CD4-positive, alpha-beta memory T cell (primary cell): ENCODE measurements at regions not wholly inside any gene's neighbourhood (a gene's known extent, or its start where the extent isn't known, plus 50 kb on each side); places are given as distances from the start of the nearest gene placed in this dataset.

Experiments used
- CTCF ChIA-PET: fragments of 350-600 bp; sonication (Branson Sonifier 250); formaldehyde crosslinking; loops from one replicate; lab custom pipeline; 2021; ENCODE audit warnings: inconsistent platforms; ENCODE audit not compliant: partially characterized antibody; lab: Charles Lee
- POLR2A ChIA-PET: fragments of 350-600 bp; sonication (Branson Sonifier 250); formaldehyde crosslinking; loops from one replicate; lab custom pipeline; 2021; ENCODE audit not compliant: partially characterized antibody; lab: Charles Lee
- DNase-seq, 5 donors: peaks; one replicate each; pipeline versions ENCODE4 v3.0.0 to v3.0.0-alpha.2; 2020 to 2022; ENCODE audit warnings: mixed read lengths in 1 of 5
- H3K27ac ChIP-seq: one replicate; pipeline ENCODE4 v1.7.0; 2013; ENCODE audit warnings: low read depth, low read length
- H3K27me3 ChIP-seq: 2 replicates; pipeline ENCODE4 v1.7.0; 2013; ENCODE audit warnings: mild to moderate bottlenecking, low read length, moderate library complexity; ENCODE audit not compliant: insufficient read depth
- H3K36me3 ChIP-seq: 2 replicates; pipeline ENCODE4 v1.7.0; 2013; ENCODE audit warnings: mild to moderate bottlenecking, low read length, moderate library complexity; ENCODE audit not compliant: insufficient read depth
- H3K4me1 ChIP-seq: 2 replicates; pipeline ENCODE4 v1.7.0; 2013; ENCODE audit warnings: mild to moderate bottlenecking, low read length, moderate library complexity; ENCODE audit not compliant: insufficient read depth
- H3K4me3 ChIP-seq, 2 donors: one replicate each; pipeline ENCODE4 v1.7.0; 2013; ENCODE audit warnings: low read length in 2 of 2, mild to moderate bottlenecking in 1 of 2
- H3K9me3 ChIP-seq, 2 donors: one replicate each; pipeline ENCODE4 v1.7.0; 2013; ENCODE audit warnings: low read length in 2 of 2, control low read depth in 1 of 2; ENCODE audit not compliant: control insufficient read depth in 1 of 2
- H3K27ac Mint-ChIP-seq, 7 donors: one replicate each; pipeline ENCODE4 v1.8.0; 2020 to 2021; ENCODE audit warnings: mixed read lengths in 7 of 7, mild to moderate bottlenecking in 6 of 7, inconsistent platforms in 3 of 7, moderate library complexity in 3 of 7
- H3K27me3 Mint-ChIP-seq, 2 donors: one replicate each; pipeline ENCODE4 v1.8.0; 2020 to 2021; ENCODE audit warnings: mixed read lengths in 2 of 2
- H3K36me3 Mint-ChIP-seq, 2 donors: one replicate each; pipeline ENCODE4 v1.8.0; 2020 to 2021; ENCODE audit warnings: mixed read lengths in 2 of 2, inconsistent platforms in 1 of 2, mild to moderate bottlenecking in 1 of 2
- H3K4me1 Mint-ChIP-seq, 4 donors: one replicate each; pipeline ENCODE4 v1.8.0; 2020 to 2021; ENCODE audit warnings: mixed read lengths in 4 of 4, mild to moderate bottlenecking in 1 of 4
- H3K4me3 Mint-ChIP-seq, 8 donors: one replicate each; pipeline ENCODE4 v1.8.0; 2020 to 2021; ENCODE audit warnings: mixed read lengths in 8 of 8, mild to moderate bottlenecking in 7 of 8, moderate library complexity in 6 of 8, inconsistent platforms in 3 of 8
- H3K9me3 Mint-ChIP-seq, 8 donors: one replicate each; pipeline ENCODE4 v1.8.0; 2020 to 2021; ENCODE audit warnings: mixed read lengths in 8 of 8, mild to moderate bottlenecking in 5 of 8, inconsistent platforms in 3 of 8, moderate library complexity in 1 of 8
- intact Hi-C: fragments of 100-400 bp; cut with micrococcal nuclease; formaldehyde crosslinking; loops from one replicate; pipeline ENCODE4 v1.15.1; 2023

GRCh38 chr12:128052777-128053176 lies 214.2 kb upstream of the TMEM132C start:
- H3K9me3 Mint-ChIP-seq = peaks cover 0 to 6% (median 0%) of the 10 kb centered on the region in 8 donors
- ChIA-PET CTCF (no interaction called here), POLR2A (no interaction called here)
- H3K27ac Mint-ChIP-seq = no peak overlapping the region
- Histone ChIP-seq H3K4me3 (no peak overlapping the region), H3K9me3 (no peaks in the 10 kb centered on the region), H3K27me3 (no peaks in the 10 kb centered on the region), H3K27ac (no peak overlapping the region), H3K4me1 (no peaks in the 10 kb centered on the region), H3K36me3 (no peaks in the 10 kb centered on the region)
- H3K27me3 Mint-ChIP-seq = no peaks in the 10 kb centered on the region
- no peaks in the 10 kb centered on the region for H3K36me3 Mint-ChIP-seq
- no peak overlapping the region for H3K4me3 Mint-ChIP-seq
- intact Hi-C loops = no loop called here
- DNase-seq = no peak
- H3K4me1 Mint-ChIP-seq = no peaks in the 10 kb centered on the region

- no peaks in the 10 kb centered on the region for H3K4me1 Mint-ChIP-seq
- POLR2A ChIA-PET = no interaction called here
- no peaks in the 10 kb centered on the region for H3K27me3 Mint-ChIP-seq
- DNase-seq = no peak
- H3K4me3 ChIP-seq = no peak overlapping the region
- H3K27ac ChIP-seq = no peak overlapping the region
- H3K4me3 Mint-ChIP-seq = no peak overlapping the region
- no peaks in the 10 kb centered on the region for H3K36me3 ChIP-seq
- H3K36me3 Mint-ChIP-seq = no peaks in the 10 kb centered on the region
- no peak overlapping the region for H3K27ac Mint-ChIP-seq
- no peaks in the 10 kb centered on the region for H3K27me3 ChIP-seq
- CTCF ChIA-PET = no interaction called here
- H3K9me3 ChIP-seq = no peaks in the 10 kb centered on the region
- intact Hi-C loops = no loop called here
- peaks cover 0 to 6% (median 0%) of the 10 kb centered on the region in 8 donors for H3K9me3 Mint-ChIP-seq
- H3K4me1 ChIP-seq = no peaks in the 10 kb centered on the region
These were observed 211.4 kb upstream of the TMEM132C start for GRCh38 chr12:128055567-128055966.

GRCh38 chr12:128056136-128056801 lies 210.7 kb upstream of the TMEM132C start:
- H3K27ac Mint-ChIP-seq = no peak overlapping the region
- H3K27me3 ChIP-seq = no peaks in the 10 kb centered on the region
- no peak overlapping the region for H3K4me3 Mint-ChIP-seq
- H3K27me3 Mint-ChIP-seq = no peaks in the 10 kb centered on the region
- no peaks in the 10 kb centered on the region for H3K9me3 ChIP-seq
- H3K4me1 ChIP-seq = no peaks in the 10 kb centered on the region
- H3K4me1 Mint-ChIP-seq = no peaks in the 10 kb centered on the region
- intact Hi-C loops = no loop called here
- H3K27ac ChIP-seq = no peak overlapping the region
- H3K9me3 Mint-ChIP-seq = peaks cover 0 to 6% (median 0%) of the 10 kb centered on the region in 8 donors
- H3K36me3 Mint-ChIP-seq = no peaks in the 10 kb centered on the region
- no peaks in the 10 kb centered on the region for H3K36me3 ChIP-seq
- no peak for DNase-seq
- ChIA-PET CTCF (no interaction called here), POLR2A (no interaction called here)
- no peak overlapping the region for H3K4me3 ChIP-seq

GRCh38 chr12:128057586-128057985 lies 209.4 kb upstream of the TMEM132C start:
- no peak overlapping the region for H3K4me3 ChIP-seq
- peaks cover 0 to 6% (median 0%) of the 10 kb centered on the region in 8 donors for H3K9me3 Mint-ChIP-seq
- H3K36me3 ChIP-seq = no peaks in the 10 kb centered on the region
- H3K4me1 Mint-ChIP-seq = no peaks in the 10 kb centered on the region
- H3K27me3 ChIP-seq = no peaks in the 10 kb centered on the region
- no peak overlapping the region for H3K27ac Mint-ChIP-seq
- POLR2A ChIA-PET = no interaction called here
- H3K36me3 Mint-ChIP-seq = no peaks in the 10 kb centered on the region
- no peak for DNase-seq
- H3K4me3 Mint-ChIP-seq = no peak overlapping the region
- no peaks in the 10 kb centered on the region for H3K27me3 Mint-ChIP-seq
- H3K9me3 ChIP-seq = no peaks in the 10 kb centered on the region
- CTCF ChIA-PET = no interaction called here
- no peak overlapping the region for H3K27ac ChIP-seq
- intact Hi-C loops = no loop called here
- no peaks in the 10 kb centered on the region for H3K4me1 ChIP-seq

DNA sequence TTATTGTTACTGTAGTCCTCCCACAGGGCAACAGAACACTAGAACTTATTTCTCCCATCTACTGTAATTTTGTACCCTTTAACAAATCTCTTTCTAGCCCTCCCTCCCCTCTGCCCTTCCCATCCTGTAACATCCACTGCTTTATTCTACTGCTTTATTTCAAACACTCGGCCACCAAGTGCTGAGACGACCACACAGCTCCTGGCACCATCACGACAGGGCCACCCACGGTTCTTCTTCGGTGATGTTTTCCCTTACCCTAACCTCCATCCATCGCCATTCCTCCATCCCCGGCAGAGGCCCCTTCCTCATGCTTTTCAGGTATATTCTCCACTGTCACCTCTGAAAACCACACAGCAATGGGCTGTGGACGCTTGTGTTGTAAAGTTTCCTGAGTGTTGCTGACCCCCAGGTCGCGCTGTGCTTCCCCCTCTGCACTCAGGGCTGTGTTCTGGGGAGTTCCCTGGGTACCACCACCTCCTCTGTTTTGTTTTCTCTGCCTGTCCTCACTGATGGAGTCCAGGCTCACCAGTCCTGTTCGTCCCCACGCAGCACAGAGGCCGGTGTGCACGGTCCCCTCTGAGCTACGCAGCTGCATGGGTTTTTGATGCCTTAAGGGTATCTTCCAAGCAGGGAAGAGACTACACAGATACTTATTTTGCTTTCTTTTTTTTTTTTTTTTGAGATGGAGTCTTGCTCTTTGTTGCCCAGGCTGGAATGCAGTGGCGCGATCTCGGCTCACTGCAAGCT lies 207.2 kb upstream of the TMEM132C start:
- Mint-ChIP-seq H3K4me1 (no peaks in the 10 kb centered on the region), H3K4me3 (no peak overlapping the region), H3K27me3 (no peaks in the 10 kb centered on the region), H3K9me3 (peaks cover 0 to 7% (median 1%) of the 10 kb centered on the region in 8 donors), H3K36me3 (no peaks in the 10 kb centered on the region), H3K27ac (no peak overlapping the region)
- H3K36me3 ChIP-seq = no peaks in the 10 kb centered on the region
- H3K4me1 ChIP-seq = no peaks in the 10 kb centered on the region
- no peaks in the 10 kb centered on the region for H3K9me3 ChIP-seq
- intact Hi-C loops = no loop called here
- no peak overlapping the region for H3K27ac ChIP-seq
- H3K4me3 ChIP-seq = no peak overlapping the region
- ChIA-PET CTCF (no interaction called here), POLR2A (no interaction called here)
- H3K27me3 ChIP-seq = no peaks in the 10 kb centered on the region
- DNase-seq = no peak

DNA sequence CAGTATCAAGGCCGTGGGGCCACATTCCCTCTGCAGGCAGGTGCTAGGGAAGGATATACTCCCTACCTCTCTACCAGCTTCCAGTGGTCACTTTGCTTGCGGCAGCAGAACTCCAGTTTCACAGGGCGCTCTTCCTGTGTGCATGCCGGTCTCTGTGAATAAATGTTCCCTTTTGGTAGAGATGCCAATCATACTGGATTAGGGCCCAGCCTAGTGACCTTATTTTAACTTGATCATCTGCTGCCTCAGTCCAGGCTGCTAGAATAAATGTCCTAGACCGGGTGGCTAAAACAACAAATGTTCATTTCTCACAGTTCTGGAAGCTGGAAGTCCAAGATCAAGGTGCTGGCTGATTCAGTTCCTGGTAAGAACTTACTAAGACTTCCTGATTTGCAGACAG lies 198.8 kb upstream of the TMEM132C start:
- POLR2A ChIA-PET = no interaction called here
- no peak for DNase-seq
- Mint-ChIP-seq H3K4me1 (no peaks in the 10 kb centered on the region), H3K27ac (no peak overlapping the region), H3K9me3 (peaks cover 0 to 9% (median 3%) of the 10 kb centered on the region in 8 donors), H3K36me3 (no peaks in the 10 kb centered on the region), H3K27me3 (no peaks in the 10 kb centered on the region), H3K4me3 (no peak overlapping the region)
- CTCF ChIA-PET = no interaction called here
- Histone ChIP-seq H3K36me3 (no peaks in the 10 kb centered on the region), H3K27ac (no peak overlapping the region), H3K27me3 (no peaks in the 10 kb centered on the region), H3K4me3 (no peak overlapping the region), H3K9me3 (no peaks in the 10 kb centered on the region), H3K4me1 (no peaks in the 10 kb centered on the region)
- intact Hi-C loops = no loop called here

DNA sequence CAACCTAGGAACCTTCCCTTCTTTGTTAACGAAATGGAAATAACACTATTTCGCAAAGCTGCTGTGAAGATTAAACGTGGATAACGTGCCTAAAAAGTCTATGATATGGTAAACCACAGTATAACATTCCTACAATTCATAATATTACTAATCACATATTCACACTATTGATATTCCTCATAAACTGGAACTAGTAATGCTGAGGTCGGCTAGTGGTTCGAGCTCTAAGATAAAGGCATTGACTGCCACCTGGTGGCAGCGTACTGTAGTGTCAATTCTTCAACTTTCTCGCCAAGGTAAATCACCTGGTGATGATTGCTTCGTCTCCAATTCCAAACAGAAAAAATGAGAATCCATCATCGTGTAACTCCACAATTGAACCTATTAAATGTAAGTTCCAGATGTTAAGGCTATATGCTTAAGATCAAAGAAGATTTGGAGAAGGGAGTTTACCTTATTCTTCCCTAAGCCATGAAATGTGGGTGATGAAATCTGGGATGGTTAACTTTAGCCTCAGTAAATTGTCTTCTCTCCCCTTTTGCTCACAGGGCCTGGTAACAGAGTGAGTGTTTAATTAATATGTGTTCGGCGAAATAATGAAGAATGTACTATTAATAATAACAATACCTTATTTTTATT lies 197.5 kb upstream of the TMEM132C start:
- no peak overlapping the region for H3K27ac Mint-ChIP-seq
- H3K4me3 ChIP-seq = no peak overlapping the region
- H3K9me3 ChIP-seq = no peaks in the 10 kb centered on the region
- H3K36me3 ChIP-seq = no peaks in the 10 kb centered on the region
- H3K4me1 ChIP-seq = no peaks in the 10 kb centered on the region
- peaks cover 0 to 5% (median 3%) of the 10 kb centered on the region in 8 donors for H3K9me3 Mint-ChIP-seq
- ChIA-PET CTCF (no interaction called here), POLR2A (no interaction called here)
- H3K27ac ChIP-seq = no peak overlapping the region
- H3K4me1 Mint-ChIP-seq = no peaks in the 10 kb centered on the region
- H3K4me3 Mint-ChIP-seq = no peak overlapping the region
- H3K27me3 ChIP-seq = no peaks in the 10 kb centered on the region
- H3K36me3 Mint-ChIP-seq = no peaks in the 10 kb centered on the region
- DNase-seq = no peak
- intact Hi-C loops = no loop called here
- no peaks in the 10 kb centered on the region for H3K27me3 Mint-ChIP-seq
